ENCODE measurements at regions not wholly inside any gene's neighbourhood (a gene's known extent, or its start where the extent isn't known, plus 50 kb on each side); places are given as distances from the start of the nearest gene placed in this dataset.

GRCh38 chr12:115623275-115623674, 654.2 kb downstream of the MED13L start:
- Mint-ChIP-seq H3K27me3 (peaks cover 5 to 8% of the 10 kb centered on the region in 2 donors), H3K9me3 (peaks cover 2 to 4% (median 2%) of the 10 kb centered on the region in 3 donors), H3K27ac (no peak overlapping the region), H3K4me1 (no peaks in the 10 kb centered on the region), H3K36me3 (no peaks in the 10 kb centered on the region), H3K4me3 (no peak overlapping the region)
- Histone ChIP-seq H3K9me3 (no peaks in the 10 kb centered on the region), H3K36me3 (ENCODE audit: control insufficient read depth in 2 of 2, extremely low read depth in 1 of 2, insufficient read depth in 1 of 2, low read length in 1 of 2) (no peaks in the 10 kb centered on the region), H3K4me1 (ENCODE audit: control insufficient read depth in 1 of 2, extremely low read depth in 1 of 2, insufficient read depth in 2 of 2, low read length in 2 of 2) (no peaks in the 10 kb centered on the region), H3K27me3 (replicated peaks in 1 of 2; ENCODE audit: control insufficient read depth in 2 of 2, extremely low read depth in 1 of 2, insufficient read depth in 2 of 2, low read length in 1 of 2) (peaks cover 2 to 15% of the 10 kb centered on the region in 2 experiments), H3K27ac (ENCODE audit: low read length) (no peak overlapping the region), H3K4me3 (ENCODE audit: control insufficient read depth in 1 of 2, extremely low read depth in 1 of 2, low read length in 1 of 2) (no peak overlapping the region)
- WGBS (ENCODE audit: insufficient coverage) = 63% methylated on average over 2 of the region's 5 CpGs
- no peak for ATAC-seq (replicated peaks in 1 of 4)
- no peak for DNase-seq
- CTCF ChIA-PET = no interaction called here
- POLR2A ChIA-PET = no interaction called here

GRCh38 chr12:115620816-115621215, 656.7 kb downstream of the MED13L start:
- no peak overlapping the region for H3K27ac Mint-ChIP-seq
- DNase-seq (no peak), ATAC-seq (replicated peaks in 1 of 4) (no peak)
- no peaks in the 10 kb centered on the region for H3K4me1 Mint-ChIP-seq
- peaks cover 4 to 9% (median 5%) of the 10 kb centered on the region in 3 donors for H3K9me3 Mint-ChIP-seq
- H3K27me3 ChIP-seq (replicated peaks in 1 of 2; ENCODE audit: control insufficient read depth in 2 of 2, extremely low read depth in 1 of 2, insufficient read depth in 2 of 2, low read length in 1 of 2) = peaks cover 2 to 17% of the 10 kb centered on the region in 2 experiments
- no peaks in the 10 kb centered on the region for H3K9me3 ChIP-seq
- no peak overlapping the region for H3K4me3 Mint-ChIP-seq
- H3K27me3 Mint-ChIP-seq = peaks cover 5 to 8% of the 10 kb centered on the region in 2 donors
- ChIA-PET CTCF (no interaction called here), POLR2A (no interaction called here)
- WGBS (ENCODE audit: insufficient coverage) = 66% methylated on average over 4 of the region's 4 CpGs
- no peak overlapping the region for H3K4me3 ChIP-seq (ENCODE audit: control insufficient read depth in 1 of 2, extremely low read depth in 1 of 2, low read length in 1 of 2)
- no peaks in the 10 kb centered on the region for H3K4me1 ChIP-seq (ENCODE audit: control insufficient read depth in 1 of 2, extremely low read depth in 1 of 2, insufficient read depth in 2 of 2, low read length in 2 of 2)
- no peaks in the 10 kb centered on the region for H3K36me3 ChIP-seq (ENCODE audit: control insufficient read depth in 2 of 2, extremely low read depth in 1 of 2, insufficient read depth in 1 of 2, low read length in 1 of 2)
- no peaks in the 10 kb centered on the region for H3K36me3 Mint-ChIP-seq
- no peak overlapping the region for H3K27ac ChIP-seq (ENCODE audit: low read length)

- H3K36me3 Mint-ChIP-seq = no peaks in the 10 kb centered on the region
- no peak overlapping the region for H3K27ac Mint-ChIP-seq
- Histone ChIP-seq H3K4me3 (ENCODE audit: control insufficient read depth in 1 of 2, extremely low read depth in 1 of 2, low read length in 1 of 2) (no peak overlapping the region), H3K4me1 (ENCODE audit: control insufficient read depth in 1 of 2, extremely low read depth in 1 of 2, insufficient read depth in 2 of 2, low read length in 2 of 2) (no peaks in the 10 kb centered on the region), H3K36me3 (ENCODE audit: control insufficient read depth in 2 of 2, extremely low read depth in 1 of 2, insufficient read depth in 1 of 2, low read length in 1 of 2) (no peaks in the 10 kb centered on the region), H3K27me3 (replicated peaks in 1 of 2; ENCODE audit: control insufficient read depth in 2 of 2, extremely low read depth in 1 of 2, insufficient read depth in 2 of 2, low read length in 1 of 2) (peaks cover 0 to 17% of the 10 kb centered on the region in 2 experiments), H3K9me3 (no peaks in the 10 kb centered on the region), H3K27ac (ENCODE audit: low read length) (no peak overlapping the region)
- ATAC-seq (replicated peaks in 1 of 4) (no peak), DNase-seq (no peak)
- H3K9me3 Mint-ChIP-seq = peaks cover 4 to 9% (median 5%) of the 10 kb centered on the region in 3 donors
- 67% methylated on average over 1 of the region's 3 CpGs for WGBS (ENCODE audit: insufficient coverage)
- H3K27me3 Mint-ChIP-seq = peaks cover 5% of the 10 kb centered on the region in 2 donors
- no peak overlapping the region for H3K4me3 Mint-ChIP-seq
- no peaks in the 10 kb centered on the region for H3K4me1 Mint-ChIP-seq
- POLR2A ChIA-PET = no interaction called here
- CTCF ChIA-PET = no interaction called here
Observed at GRCh38 chr12:115619889-115620288, 657.6 kb downstream of the MED13L start.

- peaks cover 0 to 5% of the 10 kb centered on the region in 2 donors for H3K27me3 Mint-ChIP-seq
- no peaks in the 10 kb centered on the region for H3K4me1 Mint-ChIP-seq
- H3K27ac ChIP-seq (ENCODE audit: low read length) = no peak overlapping the region
- WGBS (ENCODE audit: insufficient coverage) = 22% methylated on average over 3 of the region's 6 CpGs
- ChIA-PET POLR2A (no interaction called here), CTCF (no interaction called here)
- ATAC-seq (replicated peaks in 1 of 4) (no peak), DNase-seq (no peak)
- no peaks in the 10 kb centered on the region for H3K36me3 Mint-ChIP-seq
- peaks cover 4 to 9% (median 5%) of the 10 kb centered on the region in 3 donors for H3K9me3 Mint-ChIP-seq
- no peak overlapping the region for H3K27ac Mint-ChIP-seq
- H3K36me3 ChIP-seq (ENCODE audit: control insufficient read depth in 2 of 2, extremely low read depth in 1 of 2, insufficient read depth in 1 of 2, low read length in 1 of 2) = no peaks in the 10 kb centered on the region
- no peak overlapping the region for H3K4me3 ChIP-seq (ENCODE audit: control insufficient read depth in 1 of 2, extremely low read depth in 1 of 2, low read length in 1 of 2)
- no peaks in the 10 kb centered on the region for H3K4me1 ChIP-seq (ENCODE audit: control insufficient read depth in 1 of 2, extremely low read depth in 1 of 2, insufficient read depth in 2 of 2, low read length in 2 of 2)
- H3K4me3 Mint-ChIP-seq = no peak overlapping the region
- peaks cover 0 to 15% of the 10 kb centered on the region in 2 experiments for H3K27me3 ChIP-seq (replicated peaks in 1 of 2; ENCODE audit: control insufficient read depth in 2 of 2, extremely low read depth in 1 of 2, insufficient read depth in 2 of 2, low read length in 1 of 2)
- H3K9me3 ChIP-seq = no peaks in the 10 kb centered on the region
Observed at GRCh38 chr12:115619061-115619460, 658.4 kb downstream of the MED13L start.

- Histone ChIP-seq H3K27me3 (replicated peaks in 1 of 2; ENCODE audit: control insufficient read depth in 2 of 2, extremely low read depth in 1 of 2, insufficient read depth in 2 of 2, low read length in 1 of 2) (peaks cover 0 to 10% of the 10 kb centered on the region in 2 experiments), H3K4me1 (ENCODE audit: control insufficient read depth in 1 of 2, extremely low read depth in 1 of 2, insufficient read depth in 2 of 2, low read length in 2 of 2) (no peaks in the 10 kb centered on the region), H3K4me3 (ENCODE audit: control insufficient read depth in 1 of 2, extremely low read depth in 1 of 2, low read length in 1 of 2) (no peak overlapping the region), H3K27ac (ENCODE audit: low read length) (no peak overlapping the region), H3K36me3 (ENCODE audit: control insufficient read depth in 2 of 2, extremely low read depth in 1 of 2, insufficient read depth in 1 of 2, low read length in 1 of 2) (no peaks in the 10 kb centered on the region), H3K9me3 (no peaks in the 10 kb centered on the region)
- Mint-ChIP-seq H3K4me1 (no peaks in the 10 kb centered on the region), H3K27ac (no peak overlapping the region), H3K36me3 (no peaks in the 10 kb centered on the region), H3K4me3 (no peak overlapping the region), H3K9me3 (peaks cover 4 to 9% (median 5%) of the 10 kb centered on the region in 3 donors), H3K27me3 (no peaks in the 10 kb centered on the region)
- ATAC-seq (replicated peaks in 1 of 4) (no peak), DNase-seq (no peak)
- CTCF ChIA-PET = no interaction called here
- WGBS (ENCODE audit: insufficient coverage) = 100% methylated on average over 3 of the region's 7 CpGs
- POLR2A ChIA-PET = no interaction called here
Observed at GRCh38 chr12:115618105-115618504, 659.4 kb downstream of the MED13L start.

- Histone ChIP-seq H3K27ac (ENCODE audit: low read length) (no peak overlapping the region), H3K36me3 (ENCODE audit: control insufficient read depth in 2 of 2, extremely low read depth in 1 of 2, insufficient read depth in 1 of 2, low read length in 1 of 2) (no peaks in the 10 kb centered on the region), H3K27me3 (replicated peaks in 1 of 2; ENCODE audit: control insufficient read depth in 2 of 2, extremely low read depth in 1 of 2, insufficient read depth in 2 of 2, low read length in 1 of 2) (peaks cover 0 to 10% of the 10 kb centered on the region in 2 experiments), H3K4me3 (ENCODE audit: control insufficient read depth in 1 of 2, extremely low read depth in 1 of 2, low read length in 1 of 2) (no peak overlapping the region), H3K9me3 (no peaks in the 10 kb centered on the region), H3K4me1 (ENCODE audit: control insufficient read depth in 1 of 2, extremely low read depth in 1 of 2, insufficient read depth in 2 of 2, low read length in 2 of 2) (no peaks in the 10 kb centered on the region)
- H3K4me1 Mint-ChIP-seq = no peaks in the 10 kb centered on the region
- H3K9me3 Mint-ChIP-seq = peaks cover 4 to 9% (median 5%) of the 10 kb centered on the region in 3 donors
- WGBS (ENCODE audit: insufficient coverage) = 75% methylated on average over 2 of the region's 7 CpGs
- no peaks in the 10 kb centered on the region for H3K27me3 Mint-ChIP-seq
- H3K4me3 Mint-ChIP-seq = no peak overlapping the region
- ATAC-seq (replicated peaks in 1 of 4) = no peak
- POLR2A ChIA-PET = no interaction called here
- no peaks in the 10 kb centered on the region for H3K36me3 Mint-ChIP-seq
- DNase-seq = no peak
- CTCF ChIA-PET = interaction anchor here in 1 of 2 donors (0.7 kb wide), 1 partner anchor 171 kb away, joined by 4 read pairs; no protein-coding TSS in a partner anchor
- H3K27ac Mint-ChIP-seq = no peak overlapping the region
Observed at GRCh38 chr12:115617391-115617790, 660.1 kb downstream of the MED13L start.

- Mint-ChIP-seq H3K9me3 (peaks cover 0 to 3% (median 0%) of the 10 kb centered on the region in 3 donors), H3K36me3 (no peaks in the 10 kb centered on the region), H3K4me3 (no peak overlapping the region), H3K27me3 (no peaks in the 10 kb centered on the region), H3K27ac (no peak overlapping the region), H3K4me1 (no peaks in the 10 kb centered on the region)
- 83% methylated on average over 4 of the region's 5 CpGs for WGBS (ENCODE audit: insufficient coverage)
- Histone ChIP-seq H3K4me3 (ENCODE audit: control insufficient read depth in 1 of 2, extremely low read depth in 1 of 2, low read length in 1 of 2) (no peak overlapping the region), H3K36me3 (ENCODE audit: control insufficient read depth in 2 of 2, extremely low read depth in 1 of 2, insufficient read depth in 1 of 2, low read length in 1 of 2) (no peaks in the 10 kb centered on the region), H3K27ac (ENCODE audit: low read length) (no peak overlapping the region), H3K27me3 (replicated peaks in 1 of 2; ENCODE audit: control insufficient read depth in 2 of 2, extremely low read depth in 1 of 2, insufficient read depth in 2 of 2, low read length in 1 of 2) (peaks cover 0 to 4% of the 10 kb centered on the region in 2 experiments), H3K4me1 (ENCODE audit: control insufficient read depth in 1 of 2, extremely low read depth in 1 of 2, insufficient read depth in 2 of 2, low read length in 2 of 2) (no peaks in the 10 kb centered on the region), H3K9me3 (no peaks in the 10 kb centered on the region)
- no peak for DNase-seq
- POLR2A ChIA-PET = no interaction called here
- CTCF ChIA-PET = no interaction called here
- no peak for ATAC-seq (replicated peaks in 1 of 4)
Observed at GRCh38 chr12:115611477-115611876, 666.0 kb downstream of the MED13L start.
